ENCODE measurements at regions not wholly inside any gene's neighbourhood (a gene's known extent, or its start where the extent isn't known, plus 50 kb on each side); places are given as distances from the start of the nearest gene placed in this dataset.

GRCh38 chr7:25279705-25280104 lies 51.4 kb upstream of the NPVF start:
- Histone ChIP-seq H3K4me3 (ENCODE audit: low read length) (no peak overlapping the region), H2AFZ (ENCODE audit: low read depth, low read length) (no peak overlapping the region), H3F3A (ENCODE audit: insufficient read depth, low read length, poor library complexity, severe bottlenecking) (no peaks in the 10 kb centered on the region), H3K9ac (ENCODE audit: low read length) (no peak overlapping the region), H3K27me3 (ENCODE audit: insufficient read depth, low read depth, low read length) (no peaks in the 10 kb centered on the region), H4K20me1 (ENCODE audit: insufficient read depth) (no peaks in the 10 kb centered on the region), H3K4me2 (ENCODE audit: low read length) (no peak overlapping the region), H3K79me2 (replicated peaks; ENCODE audit: insufficient read depth, low read length) (no peaks in the 10 kb centered on the region), H3K9me2 (ENCODE audit: insufficient read depth, low read length) (no peaks in the 10 kb centered on the region), H3K9me3 (ENCODE audit: low read length) (no peaks in the 10 kb centered on the region), H3K36me3 (ENCODE audit: insufficient read depth, low read length) (no peaks in the 10 kb centered on the region), H3K27ac (ENCODE audit: low read length) (no peak overlapping the region)
- TF ChIP-seq CTCF (IDR thresholded peaks at IDR 0.05; ENCODE audit: poor library complexity, severe bottlenecking) (no peak), EZH2 (IDR thresholded peaks at IDR 0.05; ENCODE audit: borderline replicate concordance, insufficient read depth, low read length, poor library complexity, severe bottlenecking) (no peak), RAD21 (conservative IDR thresholded peaks at IDR 0.05) (no peak), POLR2AphosphoS5 (IDR thresholded peaks at IDR 0.05) (no peak), MXI1 (conservative IDR thresholded peaks at IDR 0.05; ENCODE audit: poor library complexity, severe bottlenecking) (no peak), TAF1 (IDR thresholded peaks at IDR 0.05; ENCODE audit: low read depth) (no peak), EP300 (conservative IDR thresholded peaks at IDR 0.05; ENCODE audit: poor library complexity, severe bottlenecking) (no peak), REST (IDR thresholded peaks at IDR 0.05; ENCODE audit: borderline replicate concordance) (no peak), SMC3 (conservative IDR thresholded peaks at IDR 0.05; ENCODE audit: poor library complexity) (no peak)

- no peaks in the 10 kb centered on the region for H3K79me2 ChIP-seq (replicated peaks; ENCODE audit: insufficient read depth, low read length)
- TF ChIP-seq EP300 (conservative IDR thresholded peaks at IDR 0.05; ENCODE audit: poor library complexity, severe bottlenecking) (no peak), POLR2AphosphoS5 (IDR thresholded peaks at IDR 0.05) (no peak), CTCF (IDR thresholded peaks at IDR 0.05; ENCODE audit: poor library complexity, severe bottlenecking) (no peak), REST (IDR thresholded peaks at IDR 0.05; ENCODE audit: borderline replicate concordance) (no peak), RAD21 (conservative IDR thresholded peaks at IDR 0.05) (no peak), SMC3 (conservative IDR thresholded peaks at IDR 0.05; ENCODE audit: poor library complexity) (no peak), TAF1 (IDR thresholded peaks at IDR 0.05; ENCODE audit: low read depth) (no peak), EZH2 (IDR thresholded peaks at IDR 0.05; ENCODE audit: borderline replicate concordance, insufficient read depth, low read length, poor library complexity, severe bottlenecking) (no peak), MXI1 (conservative IDR thresholded peaks at IDR 0.05; ENCODE audit: poor library complexity, severe bottlenecking) (no peak)
These were observed 51.9 kb upstream of the NPVF start for GRCh38 chr7:25280181-25280580.

More at GRCh38 chr7:25280181-25280580, 51.9 kb upstream of the NPVF start:
- Histone ChIP-seq H2AFZ (ENCODE audit: low read depth, low read length) (no peak overlapping the region), H3K9me3 (ENCODE audit: low read length) (no peaks in the 10 kb centered on the region), H3K27me3 (ENCODE audit: insufficient read depth, low read depth, low read length) (no peaks in the 10 kb centered on the region), H3K9ac (ENCODE audit: low read length) (no peak overlapping the region), H3K4me3 (ENCODE audit: low read length) (no peak overlapping the region), H3K36me3 (ENCODE audit: insufficient read depth, low read length) (no peaks in the 10 kb centered on the region), H3F3A (ENCODE audit: insufficient read depth, low read length, poor library complexity, severe bottlenecking) (no peaks in the 10 kb centered on the region), H3K4me2 (ENCODE audit: low read length) (no peak overlapping the region), H3K27ac (ENCODE audit: low read length) (no peak overlapping the region), H4K20me1 (ENCODE audit: insufficient read depth) (no peaks in the 10 kb centered on the region), H3K9me2 (ENCODE audit: insufficient read depth, low read length) (no peaks in the 10 kb centered on the region)

Measured in neural cell (in vitro differentiated cells).